ENCODE measurements at regions not wholly inside any gene's neighbourhood (a gene's known extent, or its start where the extent isn't known, plus 50 kb on each side); places are given as distances from the start of the nearest gene placed in this dataset.

DNA sequence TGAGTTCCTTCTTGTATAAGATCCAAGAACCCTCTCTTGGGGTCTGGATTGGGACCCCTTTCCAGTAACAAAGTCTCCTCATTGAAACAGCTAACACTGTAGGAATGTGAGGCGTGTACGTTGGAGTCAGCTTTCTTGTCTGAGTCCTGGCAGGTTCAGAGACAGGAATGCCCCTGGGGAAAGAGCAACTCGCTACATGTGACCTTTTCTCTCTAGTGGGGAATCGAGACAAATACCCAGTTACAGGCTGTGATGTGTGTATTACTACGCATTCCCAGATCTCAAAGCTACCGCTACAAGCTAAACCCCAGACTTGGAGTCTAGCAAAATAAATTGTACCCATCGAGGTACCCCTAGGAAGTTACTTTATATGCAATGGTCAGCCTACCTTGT lies 85.6 kb upstream of the FRMD4A start:
- H3K27ac Mint-ChIP-seq = peak overlapping the region; percentile 31

GRCh38 chr10:14415676-14416307 lies 85.1 kb upstream of the FRMD4A start:
- Histone ChIP-seq H2AFZ (replicated peaks) (no peak overlapping the region), H3K27ac (no peak overlapping the region), H3K4me1 (peaks cover 15% of the 10 kb centered on the region), H3K9ac (no peak overlapping the region), H3K4me3 (no peak overlapping the region), H3F3A (ENCODE audit: low read depth) (peaks cover 5% of the 10 kb centered on the region), H3K9me3 (ENCODE audit: low read depth) (no peaks in the 10 kb centered on the region), H3K4me2 (no peak overlapping the region), H3K36me3 (no peaks in the 10 kb centered on the region), H3K79me2 (ENCODE audit: low read depth) (no peaks in the 10 kb centered on the region), H3K27me3 (no peaks in the 10 kb centered on the region), H4K20me1 (ENCODE audit: low read depth) (no peaks in the 10 kb centered on the region)
- Mint-ChIP-seq H3K27ac (no peak overlapping the region), H3K27me3 (ENCODE audit: insufficient read depth, low read depth) (no peaks in the 10 kb centered on the region), H3K4me3 (no peak overlapping the region), H3K9me3 (no peaks in the 10 kb centered on the region), H3K36me3 (no peaks in the 10 kb centered on the region), H3K4me1 (peaks cover 18% of the 10 kb centered on the region)
- TF ChIP-seq, protein P1, sequence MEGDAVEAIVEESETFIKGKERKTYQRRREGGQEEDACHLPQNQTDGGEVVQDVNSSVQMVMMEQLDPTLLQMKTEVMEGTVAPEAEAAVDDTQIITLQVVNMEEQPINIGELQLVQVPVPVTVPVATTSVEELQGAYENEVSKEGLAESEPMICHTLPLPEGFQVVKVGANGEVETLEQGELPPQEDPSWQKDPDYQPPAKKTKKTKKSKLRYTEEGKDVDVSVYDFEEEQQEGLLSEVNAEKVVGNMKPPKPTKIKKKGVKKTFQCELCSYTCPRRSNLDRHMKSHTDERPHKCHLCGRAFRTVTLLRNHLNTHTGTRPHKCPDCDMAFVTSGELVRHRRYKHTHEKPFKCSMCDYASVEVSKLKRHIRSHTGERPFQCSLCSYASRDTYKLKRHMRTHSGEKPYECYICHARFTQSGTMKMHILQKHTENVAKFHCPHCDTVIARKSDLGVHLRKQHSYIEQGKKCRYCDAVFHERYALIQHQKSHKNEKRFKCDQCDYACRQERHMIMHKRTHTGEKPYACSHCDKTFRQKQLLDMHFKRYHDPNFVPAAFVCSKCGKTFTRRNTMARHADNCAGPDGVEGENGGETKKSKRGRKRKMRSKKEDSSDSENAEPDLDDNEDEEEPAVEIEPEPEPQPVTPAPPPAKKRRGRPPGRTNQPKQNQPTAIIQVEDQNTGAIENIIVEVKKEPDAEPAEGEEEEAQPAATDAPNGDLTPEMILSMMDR (IDR thresholded peaks at IDR 0.05) = no peak
- TF ChIP-seq EZH2phosphoT487 (IDR thresholded peaks at IDR 0.05) = no peak
- TF ChIP-seq EZH2 (IDR thresholded peaks at IDR 0.05) = no peak
- DNase-seq (ENCODE audit: low spot score) = no peak

More for the DNA sequence above, 85.6 kb upstream of the FRMD4A start:
- H2AFZ ChIP-seq (replicated peaks) = no peak overlapping the region
- H3K4me1 Mint-ChIP-seq = peaks cover 18% of the 10 kb centered on the region
- no peaks in the 10 kb centered on the region for H3K27me3 ChIP-seq
- H4K20me1 ChIP-seq (ENCODE audit: low read depth) = no peaks in the 10 kb centered on the region
- peaks cover 5% of the 10 kb centered on the region for H3F3A ChIP-seq (ENCODE audit: low read depth)
- no peaks in the 10 kb centered on the region for H3K79me2 ChIP-seq (ENCODE audit: low read depth)
- no peak overlapping the region for H3K9ac ChIP-seq
- TF ChIP-seq, protein P1 (IDR thresholded peaks at IDR 0.05) = no peak
- TF ChIP-seq EZH2 (IDR thresholded peaks at IDR 0.05) = no peak
- TF ChIP-seq EZH2phosphoT487 (IDR thresholded peaks at IDR 0.05) = no peak
- DNase-seq (ENCODE audit: low spot score) = no peak
- no peak overlapping the region for H3K27ac ChIP-seq
- no peaks in the 10 kb centered on the region for H3K9me3 ChIP-seq (ENCODE audit: low read depth)
- H3K27me3 Mint-ChIP-seq (ENCODE audit: insufficient read depth, low read depth) = no peaks in the 10 kb centered on the region
- no peaks in the 10 kb centered on the region for H3K36me3 Mint-ChIP-seq
- no peaks in the 10 kb centered on the region for H3K36me3 ChIP-seq
- no peak overlapping the region for H3K4me2 ChIP-seq
- H3K4me1 ChIP-seq = peaks cover 15% of the 10 kb centered on the region
- H3K4me3 ChIP-seq = no peak overlapping the region
- H3K4me3 Mint-ChIP-seq = no peak overlapping the region
- H3K9me3 Mint-ChIP-seq = no peaks in the 10 kb centered on the region

DNA sequence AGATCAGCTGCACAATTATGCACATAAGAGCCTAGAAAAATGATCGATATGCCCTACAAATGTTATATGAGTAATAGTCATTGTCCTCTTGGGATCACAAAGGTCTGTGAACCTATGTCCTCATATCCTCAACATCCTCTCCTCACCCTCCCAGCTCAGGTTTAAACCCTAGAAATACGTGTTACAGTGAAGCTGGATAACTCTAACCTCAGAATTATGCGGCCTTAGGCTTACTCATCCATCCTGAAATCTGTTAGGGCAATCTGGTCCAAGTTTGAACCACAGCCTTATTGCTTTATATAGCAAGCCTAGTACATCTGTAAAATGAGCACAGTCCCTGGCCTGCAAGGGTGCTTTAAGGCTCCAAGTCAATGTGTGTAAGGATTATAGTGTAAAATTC lies 84.2 kb upstream of the FRMD4A start:
- TF ChIP-seq, protein P1 (IDR thresholded peaks at IDR 0.05) = no peak
- TF ChIP-seq EZH2 (IDR thresholded peaks at IDR 0.05) = no peak
- TF ChIP-seq EZH2phosphoT487 (IDR thresholded peaks at IDR 0.05) = no peak
- H3K4me1 Mint-ChIP-seq = peaks cover 18% of the 10 kb centered on the region
- H2AFZ ChIP-seq (replicated peaks) = no peak overlapping the region
- H3K9me3 ChIP-seq (ENCODE audit: low read depth) = no peaks in the 10 kb centered on the region
- H3K27ac Mint-ChIP-seq = no peak overlapping the region
- no peaks in the 10 kb centered on the region for H3K9me3 Mint-ChIP-seq
- no peak overlapping the region for H3K4me3 Mint-ChIP-seq
- no peak overlapping the region for H3K4me3 ChIP-seq
- H3K27ac ChIP-seq = no peak overlapping the region
- H4K20me1 ChIP-seq (ENCODE audit: low read depth) = no peaks in the 10 kb centered on the region
- H3K36me3 ChIP-seq = no peaks in the 10 kb centered on the region
- H3K4me2 ChIP-seq = no peak overlapping the region
- no peak overlapping the region for H3K9ac ChIP-seq
- no peaks in the 10 kb centered on the region for H3K27me3 ChIP-seq
- no peaks in the 10 kb centered on the region for H3K79me2 ChIP-seq (ENCODE audit: low read depth)
- peaks cover 5% of the 10 kb centered on the region for H3F3A ChIP-seq (ENCODE audit: low read depth)
- no peak for DNase-seq (ENCODE audit: low spot score)
- H3K27me3 Mint-ChIP-seq (ENCODE audit: insufficient read depth, low read depth) = no peaks in the 10 kb centered on the region
- peaks cover 15% of the 10 kb centered on the region for H3K4me1 ChIP-seq
- no peaks in the 10 kb centered on the region for H3K36me3 Mint-ChIP-seq

All from neural progenitor cell (in vitro differentiated cells).